GM21423 (cell line): ENCODE measurements at regions not wholly inside any gene's neighbourhood (a gene's known extent, or its start where the extent isn't known, plus 50 kb on each side); places are given as distances from the start of the nearest gene placed in this dataset.

Source experiments
- ATAC-seq: cut with Tn5 transposase; IDR thresholded peaks from one replicate; pipeline ENCODE4 v1.9.1; 2021; ENCODE audit warnings: mild to moderate bottlenecking, moderate library complexity; ENCODE audit not compliant: unreplicated experiment

GRCh38 chr3:30945291-30945690 lies 50.8 kb upstream of the GADL1 start:
- ATAC-seq: no peak

GRCh38 chr3:30948426-30948825 lies 54.0 kb upstream of the GADL1 start:
- ATAC-seq: no peak

- ATAC-seq: no peak
Observed at GRCh38 chr3:30951826-30952225, 57.4 kb upstream of the GADL1 start.

GRCh38 chr3:30952786-30953185 lies 58.3 kb upstream of the GADL1 start:
- ATAC-seq: no peak

GRCh38 chr3:30954426-30954825 lies 60.0 kb upstream of the GADL1 start:
- ATAC-seq: no peak

- ATAC-seq: no peak
Observed at GRCh38 chr3:30962084-30962483, 67.6 kb upstream of the GADL1 start.

- no peak for ATAC-seq
Observed at GRCh38 chr3:30962493-30962892, 68.0 kb upstream of the GADL1 start.

GRCh38 chr3:30963223-30963722 lies 68.8 kb upstream of the GADL1 start:
- no peak for ATAC-seq

- peak; percentile 96 for ATAC-seq
Observed at GRCh38 chr3:30964612-30965011, 70.2 kb upstream of the GADL1 start.

- no peak for ATAC-seq
Observed at GRCh38 chr3:30966896-30967295, 72.4 kb upstream of the GADL1 start.

GRCh38 chr3:30970183-30970582 lies 75.7 kb upstream of the GADL1 start:
- no peak for ATAC-seq

GRCh38 chr3:30972449-30972848 lies 78.0 kb upstream of the GADL1 start:
- ATAC-seq: no peak

GRCh38 chr3:30974071-30974470 lies 79.6 kb upstream of the GADL1 start:
- no peak for ATAC-seq

GRCh38 chr3:30977592-30977991 lies 83.1 kb upstream of the GADL1 start:
- no peak for ATAC-seq

- ATAC-seq: no peak
Observed at GRCh38 chr3:30980993-30981392, 86.5 kb upstream of the GADL1 start.

GRCh38 chr3:30982416-30983075 lies 88.1 kb upstream of the GADL1 start:
- ATAC-seq: no peak

- peak; percentile 78 for ATAC-seq
Observed at GRCh38 chr3:30984855-30985749, 90.6 kb upstream of the GADL1 start.

GRCh38 chr3:30986551-30986950 lies 92.1 kb upstream of the GADL1 start:
- ATAC-seq: no peak

- ATAC-seq: no peak
Observed at GRCh38 chr3:30988769-30989168, 94.3 kb upstream of the GADL1 start.

- no peak for ATAC-seq
Observed at GRCh38 chr3:30989276-30990030, 95.0 kb upstream of the GADL1 start.

- ATAC-seq: no peak
Observed at GRCh38 chr3:30996467-30996866, 102.0 kb upstream of the GADL1 start.
